ENCODE measurements at regions not wholly inside any gene's neighbourhood (a gene's known extent, or its start where the extent isn't known, plus 50 kb on each side); places are given as distances from the start of the nearest gene placed in this dataset.
A peak's percentile ranks its signal among the peaks of the same experiment; 100 is the strongest.

- no peak for DNase-seq
These were observed 121.2 kb upstream of the TNR start for GRCh38 chr1:175864625-175865024.

- no peak for DNase-seq
These were observed 120.8 kb upstream of the TNR start for GRCh38 chr1:175864183-175864582.

- no peak for DNase-seq
These were observed 120.1 kb upstream of the TNR start for GRCh38 chr1:175863299-175864050.

- DNase-seq, result no peak
These were observed 119.0 kb upstream of the TNR start for GRCh38 chr1:175862408-175862807.

GRCh38 chr1:175861626-175862367, 118.4 kb upstream of the TNR start:
- DNase-seq, result no peak

GRCh38 chr1:175857756-175858155, 114.4 kb upstream of the TNR start:
- peak; percentile 24 to 68 (median 65) for DNase-seq

- no peak for DNase-seq
These were observed 110.3 kb upstream of the TNR start for GRCh38 chr1:175853681-175854080.

GRCh38 chr1:175851749-175852148, 108.4 kb upstream of the TNR start:
- DNase-seq, result no peak

- no peak for DNase-seq
These were observed 104.9 kb upstream of the TNR start for GRCh38 chr1:175848329-175848728.

- DNase-seq, result no peak
These were observed 102.6 kb upstream of the TNR start for GRCh38 chr1:175845985-175846384.

- DNase-seq, result no peak
These were observed 101.9 kb upstream of the TNR start for GRCh38 chr1:175845338-175845737.

- no peak for DNase-seq
These were observed 101.5 kb upstream of the TNR start for GRCh38 chr1:175844877-175845276.

GRCh38 chr1:175842550-175842949, 99.2 kb upstream of the TNR start:
- no peak for DNase-seq

GRCh38 chr1:175841738-175842187, 98.4 kb upstream of the TNR start:
- peak in 2 of 3 experiments; percentile 66 to 87 for DNase-seq

GRCh38 chr1:175840787-175841186, 97.4 kb upstream of the TNR start:
- DNase-seq, result no peak

- peak in 2 of 3 experiments; percentile 29 to 65 for DNase-seq
These were observed 96.6 kb upstream of the TNR start for GRCh38 chr1:175839779-175840669.

GRCh38 chr1:175834597-175834996, 91.2 kb upstream of the TNR start:
- no peak for DNase-seq

GRCh38 chr1:175833951-175834350, 90.6 kb upstream of the TNR start:
- DNase-seq, result no peak

- no peak for DNase-seq
These were observed 90.1 kb upstream of the TNR start for GRCh38 chr1:175833502-175833901.

GRCh38 chr1:175830500-175830899, 87.1 kb upstream of the TNR start:
- DNase-seq, result no peak

GRCh38 chr1:175829845-175830244, 86.5 kb upstream of the TNR start:
- DNase-seq, result no peak

- no peak for DNase-seq
These were observed 83.3 kb upstream of the TNR start for GRCh38 chr1:175826705-175827104.

- peak in 1 of 3 experiments; percentile 53 for DNase-seq
These were observed 80.7 kb upstream of the TNR start for GRCh38 chr1:175824079-175824478.
